ENCODE measurements at regions not wholly inside any gene's neighbourhood (a gene's known extent, or its start where the extent isn't known, plus 50 kb on each side); places are given as distances from the start of the nearest gene placed in this dataset.
A peak's percentile ranks its signal among the peaks of the same experiment; 100 is the strongest.
"Not testable (repeated sequence)": the region's sequence is repeated elsewhere in the genome, so short reads cannot be mapped to it uniquely, and the experiment has no call there.

- DNase-seq (ENCODE audit: low read depth in 1 of 2, low spot score in 2 of 2); H2AK5ac ChIP-seq (ENCODE audit: low read depth, low read length); H4K20me1 ChIP-seq (replicated peaks in 1 of 2; ENCODE audit: control insufficient read depth in 1 of 2, insufficient read depth in 2 of 2, low read length in 2 of 2); H4K5ac ChIP-seq (ENCODE audit: insufficient read length, low read depth, low read length); H3K23me2 ChIP-seq (ENCODE audit: low read depth, low read length); H4K91ac ChIP-seq (replicated peaks; ENCODE audit: insufficient read length, low read length); H3K27me3 ChIP-seq (replicated peaks in 1 of 4; ENCODE audit: control insufficient read depth in 3 of 4, extremely low read depth in 1 of 4, insufficient read depth in 3 of 4, low read length in 3 of 4); H4K8ac ChIP-seq (ENCODE audit: extremely low read depth, insufficient read depth, low read length); H3K4me3 ChIP-seq (ENCODE audit: extremely low read depth in 1 of 4, insufficient read depth in 2 of 4, low read depth in 3 of 4, low read length in 4 of 4); H2BK12ac ChIP-seq (ENCODE audit: low read depth, low read length); H3K23ac ChIP-seq (ENCODE audit: insufficient read length); H2AFZ ChIP-seq (ENCODE audit: low read length); FAIRE-seq; H3K14ac ChIP-seq (ENCODE audit: insufficient read length); H3K56ac ChIP-seq (replicated peaks; ENCODE audit: insufficient read length, low read depth, low read length); H2BK5ac ChIP-seq (ENCODE audit: low read depth, low read length); H3K18ac ChIP-seq (ENCODE audit: extremely low read depth, low read length); H3K4ac ChIP-seq (replicated peaks; ENCODE audit: insufficient read length, low read depth, low read length); H3K9ac ChIP-seq (replicated peaks in 1 of 4; ENCODE audit: extremely low read depth in 1 of 4, low read depth in 3 of 4, low read length in 3 of 4); POLR2A ChIA-PET (ENCODE audit: partially characterized antibody); H3K27ac ChIP-seq (ENCODE audit: low read depth, low read length); H3K4me2 ChIP-seq (ENCODE audit: insufficient read depth in 1 of 2, low read depth in 2 of 2, low read length in 2 of 2); H3K79me1 ChIP-seq (ENCODE audit: low read depth, low read length); H2BK15ac ChIP-seq (ENCODE audit: low read length); H2BK20ac ChIP-seq (ENCODE audit: low read length); H2BK120ac ChIP-seq (replicated peaks; ENCODE audit: low read depth, low read length); H3K79me2 ChIP-seq (ENCODE audit: control insufficient read depth in 1 of 2, insufficient read depth in 2 of 2, low read length in 2 of 2); H3K4me1 ChIP-seq (replicated peaks in 1 of 4; ENCODE audit: control insufficient read depth in 3 of 4, insufficient read depth in 4 of 4, low read length in 3 of 4); H3K36me3 ChIP-seq (ENCODE audit: control insufficient read depth in 2 of 4, insufficient read depth in 4 of 4, low read length in 3 of 4): not testable (repeated sequence)
- WGBS, 2 experiments (ENCODE audit: extremely low coverage in 1 of 2, insufficient coverage in 1 of 2, insufficient read length in 1 of 2, insufficient replicate concordance in 2 of 2, low coverage in 1 of 2, low lambda C conversion rate in 2 of 2, missing lambda C conversion rate in 1 of 2) = 92% methylated on average over 5 of the region's 10 CpGs; no CpG with 5 or more reads in 1 of the 2 experiments
- CTCF ChIA-PET (ENCODE audit: partially characterized antibody) = interaction anchor here (0.9 to 2.2 kb wide), 6 partner anchors 10 to 158 kb away, joined by 3 to 7 read pairs (median 4); no protein-coding TSS in a partner anchor
- TF ChIP-seq, protein P1, sequence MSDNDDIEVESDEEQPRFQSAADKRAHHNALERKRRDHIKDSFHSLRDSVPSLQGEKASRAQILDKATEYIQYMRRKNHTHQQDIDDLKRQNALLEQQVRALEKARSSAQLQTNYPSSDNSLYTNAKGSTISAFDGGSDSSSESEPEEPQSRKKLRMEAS (IDR thresholded peaks at IDR 0.05) = peak; percentile 5; the same call in 1 of the 2 replicates
- H3K9me3 ChIP-seq (ENCODE audit: insufficient read depth in 2 of 2, low read depth in 1 of 2, low read length in 1 of 2) = peaks cover 0 to 43% of the 10 kb centered on the region in 2 experiments; a peak in 2 of 4 replicates
Measured at GRCh38 chr2:131832209-131832780, 304.6 kb downstream of the CCDC74A start.
